ENCODE measurements at regions not wholly inside any gene's neighbourhood (a gene's known extent, or its start where the extent isn't known, plus 50 kb on each side); places are given as distances from the start of the nearest gene placed in this dataset.

DNA sequence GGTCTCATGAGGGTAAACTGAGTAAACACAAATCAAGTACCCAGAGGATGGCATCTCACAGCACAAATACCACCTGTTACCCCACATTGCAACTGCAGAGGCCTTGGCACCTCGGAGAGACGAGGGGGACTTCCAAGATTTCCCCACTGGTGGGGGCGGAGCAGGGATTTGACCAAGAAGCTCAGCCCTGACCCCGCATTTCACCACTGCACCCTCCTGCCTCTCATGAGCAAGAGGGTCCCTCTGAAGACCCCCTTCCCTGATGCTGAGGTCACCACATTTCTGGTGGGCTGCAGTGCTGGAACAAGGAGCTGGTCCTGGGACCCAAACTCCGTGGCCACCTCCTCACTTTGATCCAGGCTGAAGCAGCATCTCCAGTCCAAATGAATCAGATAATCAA lies 342.4 kb downstream of the NPHP4 start:
- H3K27me3 ChIP-seq (ENCODE audit: control insufficient read depth, insufficient read depth, low read length), result no peaks in the 10 kb centered on the region
- TF ChIP-seq CTCF (conservative IDR thresholded peaks at IDR 0.05 in 1 of 2, IDR thresholded peaks at IDR 0.05 in 1 of 2; ENCODE audit: low read depth in 1 of 2, low read length in 2 of 2) (no peak), EZH2 (IDR thresholded peaks at IDR 0.05; ENCODE audit: low read length, missing control alignments) (no peak)
- H3K9ac ChIP-seq (ENCODE audit: insufficient read depth, low read length), result no peak overlapping the region
- no peaks in the 10 kb centered on the region for H3K4me1 ChIP-seq (ENCODE audit: control insufficient read depth, extremely low read depth, insufficient read depth, low read length)
- H3K4me3 ChIP-seq (replicated peaks in 1 of 4; ENCODE audit: control extremely low read depth in 1 of 4, insufficient read depth in 1 of 4, low read depth in 3 of 4, low read length in 4 of 4), result no peak overlapping the region
- no peak overlapping the region for H2AFZ ChIP-seq (ENCODE audit: low read length)
- H3K36me3 ChIP-seq (ENCODE audit: control insufficient read depth, insufficient read depth, low read length), result no peaks in the 10 kb centered on the region
- H3K79me2 ChIP-seq (ENCODE audit: control insufficient read depth, insufficient read depth, low read length), result no peaks in the 10 kb centered on the region
- no peaks in the 10 kb centered on the region for H4K20me1 ChIP-seq (ENCODE audit: control insufficient read depth, extremely low read depth, insufficient read depth, low read length)
- H3K4me2 ChIP-seq (ENCODE audit: extremely low read depth, insufficient read depth, low read length), result no peak overlapping the region
- H3K27ac ChIP-seq (ENCODE audit: insufficient read depth, low read length), result no peak overlapping the region
- H3K9me3 ChIP-seq (ENCODE audit: control insufficient read depth, insufficient read depth, low read depth, low read length), result no peaks in the 10 kb centered on the region
- DNase-seq (ENCODE audit: low read depth in 2 of 2), result no peak

GRCh38 chr1:5649166-5649551 lies 343.1 kb downstream of the NPHP4 start:
- no peak for DNase-seq (ENCODE audit: low read depth in 2 of 2)
- H3K79me2 ChIP-seq (ENCODE audit: control insufficient read depth, insufficient read depth, low read length), result no peaks in the 10 kb centered on the region
- no peak overlapping the region for H3K4me3 ChIP-seq (replicated peaks in 1 of 4; ENCODE audit: control extremely low read depth in 1 of 4, insufficient read depth in 1 of 4, low read depth in 3 of 4, low read length in 4 of 4)
- no peak overlapping the region for H3K27ac ChIP-seq (ENCODE audit: insufficient read depth, low read length)
- H2AFZ ChIP-seq (ENCODE audit: low read length), result no peak overlapping the region
- no peak overlapping the region for H3K4me2 ChIP-seq (ENCODE audit: extremely low read depth, insufficient read depth, low read length)
- H3K9ac ChIP-seq (ENCODE audit: insufficient read depth, low read length), result no peak overlapping the region
- TF ChIP-seq CTCF (conservative IDR thresholded peaks at IDR 0.05 in 1 of 2, IDR thresholded peaks at IDR 0.05 in 1 of 2; ENCODE audit: low read depth in 1 of 2, low read length in 2 of 2) (no peak), EZH2 (IDR thresholded peaks at IDR 0.05; ENCODE audit: low read length, missing control alignments) (no peak)
- H4K20me1 ChIP-seq (ENCODE audit: control insufficient read depth, extremely low read depth, insufficient read depth, low read length), result no peaks in the 10 kb centered on the region
- H3K27me3 ChIP-seq (ENCODE audit: control insufficient read depth, insufficient read depth, low read length), result no peaks in the 10 kb centered on the region
- H3K4me1 ChIP-seq (ENCODE audit: control insufficient read depth, extremely low read depth, insufficient read depth, low read length), result no peaks in the 10 kb centered on the region
- H3K9me3 ChIP-seq (ENCODE audit: control insufficient read depth, insufficient read depth, low read depth, low read length), result no peaks in the 10 kb centered on the region
- H3K36me3 ChIP-seq (ENCODE audit: control insufficient read depth, insufficient read depth, low read length), result no peaks in the 10 kb centered on the region

- no peak overlapping the region for H3K27ac ChIP-seq (ENCODE audit: insufficient read depth, low read length)
- DNase-seq (ENCODE audit: low read depth in 2 of 2), result no peak
- TF ChIP-seq CTCF (conservative IDR thresholded peaks at IDR 0.05 in 1 of 2, IDR thresholded peaks at IDR 0.05 in 1 of 2; ENCODE audit: low read depth in 1 of 2, low read length in 2 of 2), result no peak
- TF ChIP-seq EZH2 (IDR thresholded peaks at IDR 0.05; ENCODE audit: low read length, missing control alignments), result no peak
These were observed 343.6 kb downstream of the NPHP4 start for GRCh38 chr1:5648410-5649165.

More at GRCh38 chr1:5648410-5649165, 343.6 kb downstream of the NPHP4 start:
- Histone ChIP-seq H2AFZ (ENCODE audit: low read length) (no peak overlapping the region), H3K36me3 (ENCODE audit: control insufficient read depth, insufficient read depth, low read length) (no peaks in the 10 kb centered on the region), H3K4me2 (ENCODE audit: extremely low read depth, insufficient read depth, low read length) (no peak overlapping the region), H3K27me3 (ENCODE audit: control insufficient read depth, insufficient read depth, low read length) (no peaks in the 10 kb centered on the region), H3K9ac (ENCODE audit: insufficient read depth, low read length) (no peak overlapping the region), H3K9me3 (ENCODE audit: control insufficient read depth, insufficient read depth, low read depth, low read length) (no peaks in the 10 kb centered on the region), H3K4me3 (replicated peaks in 1 of 4; ENCODE audit: control extremely low read depth in 1 of 4, insufficient read depth in 1 of 4, low read depth in 3 of 4, low read length in 4 of 4) (no peak overlapping the region), H3K4me1 (ENCODE audit: control insufficient read depth, extremely low read depth, insufficient read depth, low read length) (no peaks in the 10 kb centered on the region), H4K20me1 (ENCODE audit: control insufficient read depth, extremely low read depth, insufficient read depth, low read length) (no peaks in the 10 kb centered on the region), H3K79me2 (ENCODE audit: control insufficient read depth, insufficient read depth, low read length) (no peaks in the 10 kb centered on the region)

Data from fibroblast of lung (primary cell).